T-helper 2 cell treated with Interferon-gamma antibody and Interleukin-4, amounts not matched to agents 5 μg/mL and 100 μg/mL, for 36 hours (primary cell): ENCODE measurements at regions not wholly inside any gene's neighbourhood (a gene's known extent, or its start where the extent isn't known, plus 50 kb on each side); places are given as distances from the start of the nearest gene placed in this dataset.

ENCODE experiments used
- DNase-seq: peaks from one replicate; pipeline ENCODE4 v3.0.0; 2021; ENCODE audit warnings: low spot score
- H3K27ac Mint-ChIP-seq: one replicate; pipeline ENCODE4 v1.8.0; 2021; ENCODE audit warnings: mild to moderate bottlenecking, mixed read lengths
- H3K27me3 Mint-ChIP-seq: one replicate; pipeline ENCODE4 v1.8.0; 2021; ENCODE audit warnings: low read depth, mixed read lengths
- H3K36me3 Mint-ChIP-seq: one replicate; pipeline ENCODE4 v1.8.0; 2021; ENCODE audit warnings: low read depth, mixed read lengths
- H3K4me1 Mint-ChIP-seq: one replicate; pipeline ENCODE4 v1.8.0; 2021; ENCODE audit warnings: low read depth, mixed read lengths
- H3K4me3 Mint-ChIP-seq: one replicate; pipeline ENCODE4 v1.8.0; 2022; ENCODE audit warnings: mild to moderate bottlenecking, moderate library complexity, mixed read lengths
- H3K9me3 Mint-ChIP-seq: one replicate; pipeline ENCODE4 v1.8.0; 2021; ENCODE audit warnings: mixed read lengths

DNA sequence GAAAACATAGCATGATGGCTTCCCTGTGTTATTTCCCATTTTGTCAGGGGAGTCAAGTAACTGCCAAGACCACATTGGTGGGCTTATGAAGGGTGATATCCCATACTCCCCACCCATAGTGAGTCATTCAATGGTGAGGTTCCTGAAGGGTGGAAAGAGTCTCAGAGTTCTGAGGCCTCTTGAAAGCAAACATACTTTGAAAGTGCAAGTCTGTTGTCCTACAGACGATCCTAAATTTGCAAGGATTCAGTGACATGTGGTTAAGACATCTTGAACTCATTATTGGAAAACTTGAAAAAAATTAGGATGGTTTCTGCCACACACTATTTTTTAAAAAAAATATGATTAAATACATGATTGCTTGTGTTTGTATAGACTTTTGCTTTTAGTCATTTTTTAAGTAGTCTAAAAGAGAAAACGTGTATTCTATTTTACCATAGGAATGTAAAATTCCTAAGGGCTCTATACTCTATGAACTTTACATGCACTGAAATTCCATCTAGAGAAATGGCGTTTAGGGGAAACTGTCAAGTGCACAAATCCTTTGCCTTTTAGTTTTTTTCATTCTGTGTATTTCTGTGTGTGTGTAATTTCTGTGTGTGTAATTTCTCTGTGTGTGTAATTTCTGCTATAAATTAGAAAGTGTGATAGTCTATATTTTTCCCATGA lies 225.5 kb upstream of the ADAMTS5 start:
- Mint-ChIP-seq H3K36me3 (no peaks in the 10 kb centered on the region), H3K4me3 (no peak overlapping the region), H3K9me3 (peaks cover 32% of the 10 kb centered on the region), H3K27ac (no peak overlapping the region), H3K4me1 (no peaks in the 10 kb centered on the region), H3K27me3 (no peaks in the 10 kb centered on the region)
- no peak for DNase-seq

DNA sequence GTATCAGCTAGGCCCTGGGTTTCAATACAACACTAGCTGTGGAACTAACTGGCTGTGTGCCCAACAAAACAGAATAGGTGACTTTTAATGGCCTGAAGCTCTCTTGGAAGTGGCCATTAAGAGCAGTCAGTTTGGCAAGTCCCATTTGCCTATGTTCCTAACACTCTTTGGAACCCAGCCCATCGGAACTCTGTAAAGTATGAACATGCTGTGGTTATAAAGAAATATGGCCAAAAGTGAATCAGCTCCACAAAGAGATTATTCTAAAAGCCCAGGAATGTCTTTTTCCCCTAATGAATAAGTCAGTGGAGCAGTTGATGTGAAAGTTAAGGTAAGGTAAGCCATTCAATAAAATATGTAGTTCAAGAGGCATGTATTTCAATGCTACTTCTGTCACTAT lies 223.7 kb upstream of the ADAMTS5 start:
- no peaks in the 10 kb centered on the region for H3K36me3 Mint-ChIP-seq
- no peak overlapping the region for H3K27ac Mint-ChIP-seq
- H3K27me3 Mint-ChIP-seq, result no peaks in the 10 kb centered on the region
- no peak for DNase-seq
- H3K4me1 Mint-ChIP-seq, result no peaks in the 10 kb centered on the region
- H3K4me3 Mint-ChIP-seq, result no peak overlapping the region
- H3K9me3 Mint-ChIP-seq, result peaks cover 33% of the 10 kb centered on the region

DNA sequence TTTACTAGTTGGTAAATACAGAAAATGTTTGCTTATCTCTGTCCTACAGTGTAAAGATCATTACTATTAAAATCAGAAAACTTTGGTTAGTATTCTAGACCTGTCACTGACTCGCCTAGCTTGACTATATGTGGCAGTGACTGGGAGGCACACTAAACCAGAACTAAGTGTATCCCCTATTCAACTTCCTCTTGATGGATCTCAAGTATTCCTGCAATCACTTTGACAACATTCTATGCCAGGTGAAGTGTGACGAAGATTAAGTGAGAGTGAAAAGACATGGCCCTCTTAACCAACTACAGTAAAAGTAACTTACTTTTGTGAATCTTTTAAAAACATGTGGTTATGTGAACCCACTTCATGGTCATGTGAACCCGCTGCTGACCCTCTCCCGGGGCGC lies 223.0 kb upstream of the ADAMTS5 start:
- no peak overlapping the region for H3K4me3 Mint-ChIP-seq
- H3K27me3 Mint-ChIP-seq, result no peaks in the 10 kb centered on the region
- no peaks in the 10 kb centered on the region for H3K36me3 Mint-ChIP-seq
- H3K9me3 Mint-ChIP-seq, result peaks cover 28% of the 10 kb centered on the region
- H3K27ac Mint-ChIP-seq, result no peak overlapping the region
- no peak for DNase-seq
- H3K4me1 Mint-ChIP-seq, result no peaks in the 10 kb centered on the region

DNA sequence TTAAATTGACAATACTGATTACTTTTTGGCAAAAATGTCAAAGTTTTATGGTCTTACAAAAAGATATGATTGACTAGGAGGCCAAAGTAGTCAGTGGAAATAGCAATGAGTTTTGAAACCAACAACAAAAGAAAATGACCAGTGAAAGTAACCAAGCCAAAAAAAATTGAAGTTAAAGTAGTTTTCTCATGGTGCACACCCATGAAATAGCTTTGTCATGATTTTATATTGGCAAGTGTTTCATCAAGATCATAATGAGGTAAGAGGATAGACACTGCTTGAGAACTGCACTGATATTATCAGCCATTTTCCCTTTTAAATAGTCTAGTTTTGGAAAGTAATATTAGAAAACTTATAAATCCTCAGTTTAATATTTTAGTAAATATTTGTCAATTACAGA lies 206.2 kb upstream of the ADAMTS5 start:
- Mint-ChIP-seq H3K27me3 (no peaks in the 10 kb centered on the region), H3K4me1 (no peaks in the 10 kb centered on the region), H3K4me3 (no peak overlapping the region), H3K27ac (no peak overlapping the region), H3K9me3 (peaks cover 17% of the 10 kb centered on the region), H3K36me3 (no peaks in the 10 kb centered on the region)
- no peak for DNase-seq

DNA sequence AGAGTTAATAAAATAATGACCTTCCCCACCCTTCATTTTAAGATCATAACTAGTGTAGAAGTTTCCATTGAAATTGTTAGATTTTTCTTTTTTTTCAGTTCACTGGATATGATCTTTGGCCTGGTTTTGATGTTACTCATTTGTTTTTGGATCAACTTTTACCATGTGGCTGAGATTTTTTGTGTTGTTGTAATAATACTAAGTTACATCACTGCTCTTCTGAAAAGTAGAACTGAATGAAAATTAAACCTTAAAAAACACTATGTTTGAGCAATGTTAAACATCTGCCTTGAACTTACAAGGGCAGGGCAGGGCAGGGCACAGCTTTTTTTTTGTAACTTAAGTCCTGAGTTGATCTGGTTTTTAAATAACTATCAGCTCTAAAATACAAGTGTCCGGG lies 204.8 kb upstream of the ADAMTS5 start:
- Mint-ChIP-seq H3K9me3 (peaks cover 14% of the 10 kb centered on the region), H3K36me3 (no peaks in the 10 kb centered on the region), H3K27me3 (no peaks in the 10 kb centered on the region), H3K27ac (no peak overlapping the region), H3K4me1 (no peaks in the 10 kb centered on the region), H3K4me3 (no peak overlapping the region)
- DNase-seq, result no peak

DNA sequence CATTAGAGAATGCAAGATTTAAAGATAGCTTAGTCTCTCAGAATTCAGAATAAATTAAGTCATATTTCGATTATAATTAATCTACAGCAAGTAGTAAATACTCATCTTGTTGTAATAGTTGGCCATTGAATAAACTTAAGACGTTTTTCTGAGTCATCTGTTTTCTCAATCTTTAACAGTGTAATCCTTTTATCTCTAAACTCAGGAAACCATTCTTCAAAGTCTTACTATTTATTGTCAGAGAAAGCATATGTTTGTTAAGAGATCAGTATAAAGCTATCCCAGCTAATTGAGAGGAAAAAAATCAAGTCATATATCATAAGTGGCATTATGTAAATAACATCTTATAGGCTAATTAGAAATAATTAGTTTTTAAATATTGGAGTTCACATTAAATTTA lies 201.2 kb upstream of the ADAMTS5 start:
- Mint-ChIP-seq H3K27ac (no peak overlapping the region), H3K9me3 (peaks cover 21% of the 10 kb centered on the region), H3K36me3 (no peaks in the 10 kb centered on the region), H3K27me3 (no peaks in the 10 kb centered on the region), H3K4me3 (no peak overlapping the region), H3K4me1 (no peaks in the 10 kb centered on the region)
- DNase-seq, result no peak

DNA sequence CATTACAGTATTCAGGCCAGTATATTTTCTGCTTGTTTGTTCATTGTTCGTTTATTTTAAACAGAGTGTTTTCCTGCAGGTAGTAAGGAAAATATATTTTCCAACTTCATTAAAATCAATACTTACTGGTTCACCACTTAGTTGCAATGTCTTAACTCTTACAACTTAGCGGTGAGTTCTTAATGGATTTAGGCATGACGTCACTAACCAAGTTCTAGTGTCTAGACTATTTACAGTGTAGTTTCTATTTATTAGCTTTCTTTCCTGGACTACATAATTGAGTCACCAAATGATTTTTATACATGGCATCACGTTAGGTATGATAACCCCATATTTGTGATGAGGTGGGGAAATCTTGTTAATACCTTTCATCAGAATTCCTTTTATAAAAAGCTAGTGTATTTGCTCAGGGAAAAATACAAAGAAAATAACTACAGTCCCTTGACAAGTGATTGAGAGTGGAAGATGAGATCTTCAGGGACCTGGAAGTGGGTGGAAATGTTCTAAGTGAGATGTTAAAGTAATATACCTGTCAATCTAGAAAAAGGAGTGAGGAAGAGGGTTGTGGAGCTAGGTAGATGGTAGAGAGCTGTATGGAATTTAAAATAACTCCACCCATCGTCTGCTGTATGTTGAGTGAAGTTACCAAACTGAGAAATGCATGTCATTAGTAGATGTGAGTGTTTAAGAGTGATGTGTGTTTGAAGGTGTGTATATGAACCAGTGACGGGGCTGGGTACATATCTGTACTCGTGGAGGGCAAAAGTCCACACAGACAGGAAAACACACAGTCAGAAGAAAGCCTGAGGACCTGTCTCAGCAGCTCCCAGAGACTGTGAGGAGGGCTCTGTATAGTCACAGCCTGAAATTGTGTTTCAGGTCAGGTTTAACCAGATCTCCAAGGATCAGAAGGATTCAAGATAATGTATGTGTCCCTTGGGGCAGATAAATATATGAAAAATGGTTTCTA lies 197.6 kb upstream of the ADAMTS5 start:
- Mint-ChIP-seq H3K9me3 (peaks cover 12% of the 10 kb centered on the region), H3K27ac (no peak overlapping the region), H3K27me3 (no peaks in the 10 kb centered on the region)

DNA sequence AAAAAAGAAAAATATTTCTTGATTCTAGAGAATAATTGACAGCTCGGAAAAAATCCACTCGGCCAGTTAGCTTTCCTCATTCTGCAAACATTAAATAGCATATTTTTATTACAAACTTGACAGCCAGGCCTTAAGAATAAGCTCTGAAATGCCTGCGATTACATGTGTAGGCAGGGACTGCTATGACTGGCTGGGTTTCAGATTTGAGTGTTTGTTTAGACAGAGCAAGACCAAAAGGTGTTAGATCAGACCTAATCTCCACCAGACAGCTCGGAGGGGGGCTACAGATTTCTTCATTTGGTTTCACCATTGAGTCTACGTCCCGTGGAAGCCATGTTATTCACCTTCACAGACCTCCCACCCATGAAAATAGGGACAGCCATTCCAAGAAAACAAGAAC lies 192.1 kb upstream of the ADAMTS5 start:
- no peaks in the 10 kb centered on the region for H3K27me3 Mint-ChIP-seq
- no peak overlapping the region for H3K4me3 Mint-ChIP-seq
- H3K4me1 Mint-ChIP-seq, result no peaks in the 10 kb centered on the region
- H3K36me3 Mint-ChIP-seq, result no peaks in the 10 kb centered on the region
- H3K9me3 Mint-ChIP-seq, result peaks cover 23% of the 10 kb centered on the region
- H3K27ac Mint-ChIP-seq, result no peak overlapping the region
- DNase-seq, result no peak

More for the DNA sequence above, 197.6 kb upstream of the ADAMTS5 start:
- no peak for DNase-seq
- no peaks in the 10 kb centered on the region for H3K4me1 Mint-ChIP-seq
- no peak overlapping the region for H3K4me3 Mint-ChIP-seq
- H3K36me3 Mint-ChIP-seq, result no peaks in the 10 kb centered on the region

DNA sequence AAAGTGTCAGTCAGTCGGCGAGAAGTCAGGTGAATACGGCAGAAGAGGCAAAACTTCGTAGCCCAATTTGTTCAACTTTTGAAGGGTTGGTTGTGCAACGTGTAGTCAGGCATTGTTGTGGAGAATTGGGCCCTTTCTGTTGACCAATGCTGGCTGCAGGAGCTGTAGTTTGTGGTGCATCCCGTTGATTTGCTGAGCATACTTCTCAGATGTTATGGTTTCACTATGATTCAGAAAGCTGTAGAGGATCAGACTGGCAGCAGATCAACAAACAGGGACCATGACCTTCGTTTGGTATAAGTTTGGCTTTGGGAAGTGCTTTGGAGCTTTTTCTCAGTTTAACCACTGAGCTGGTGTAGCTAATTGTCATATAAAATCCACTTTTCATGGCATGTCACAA lies 190.2 kb upstream of the ADAMTS5 start:
- Mint-ChIP-seq H3K27me3 (no peaks in the 10 kb centered on the region), H3K27ac (no peak overlapping the region), H3K4me1 (no peaks in the 10 kb centered on the region), H3K4me3 (no peak overlapping the region), H3K36me3 (no peaks in the 10 kb centered on the region), H3K9me3 (peaks cover 36% of the 10 kb centered on the region)
- no peak for DNase-seq

DNA sequence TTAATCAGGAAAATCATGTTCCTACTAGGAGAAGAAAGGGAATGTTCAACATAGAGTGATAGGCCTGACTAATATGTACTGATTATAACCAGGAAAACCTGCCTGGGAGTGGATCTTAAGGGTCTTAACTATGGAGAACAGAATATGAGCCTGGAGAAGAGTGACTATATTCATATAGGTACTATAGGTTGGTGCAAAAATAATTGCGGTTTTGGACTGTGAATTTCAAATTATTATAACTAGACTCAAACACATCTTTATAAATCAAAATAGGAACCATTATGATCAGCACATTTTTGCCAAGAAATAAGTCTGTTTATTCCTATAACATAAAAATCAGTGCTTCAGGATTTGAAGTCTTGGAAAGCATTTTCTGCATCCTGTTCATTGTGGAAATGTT lies 189.8 kb upstream of the ADAMTS5 start:
- Mint-ChIP-seq H3K27me3 (no peaks in the 10 kb centered on the region), H3K4me1 (no peaks in the 10 kb centered on the region), H3K36me3 (no peaks in the 10 kb centered on the region), H3K4me3 (no peak overlapping the region), H3K27ac (no peak overlapping the region), H3K9me3 (peaks cover 36% of the 10 kb centered on the region)
- no peak for DNase-seq

DNA sequence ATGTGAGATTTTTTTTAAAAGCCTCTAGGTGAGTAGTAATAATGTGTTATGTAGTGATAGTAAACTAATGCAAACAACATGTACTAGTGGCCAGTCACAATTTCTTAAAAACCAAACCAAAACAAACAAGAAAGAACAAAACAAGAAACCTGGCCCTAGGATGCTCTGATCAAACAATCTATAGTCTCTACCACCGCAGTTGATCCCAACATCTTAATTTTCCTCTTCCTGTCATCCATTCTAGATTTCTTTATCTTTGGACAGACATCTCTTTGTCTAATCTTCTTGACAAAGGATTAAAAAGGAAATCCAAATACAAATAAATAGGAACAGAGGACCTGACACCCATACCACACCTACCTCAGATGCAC lies 188.2 kb upstream of the ADAMTS5 start:
- no peaks in the 10 kb centered on the region for H3K27me3 Mint-ChIP-seq
- H3K36me3 Mint-ChIP-seq, result no peaks in the 10 kb centered on the region
- DNase-seq, result no peak
- H3K9me3 Mint-ChIP-seq, result peaks cover 40% of the 10 kb centered on the region
- no peak overlapping the region for H3K4me3 Mint-ChIP-seq
- H3K4me1 Mint-ChIP-seq, result no peaks in the 10 kb centered on the region
- no peak overlapping the region for H3K27ac Mint-ChIP-seq

DNA sequence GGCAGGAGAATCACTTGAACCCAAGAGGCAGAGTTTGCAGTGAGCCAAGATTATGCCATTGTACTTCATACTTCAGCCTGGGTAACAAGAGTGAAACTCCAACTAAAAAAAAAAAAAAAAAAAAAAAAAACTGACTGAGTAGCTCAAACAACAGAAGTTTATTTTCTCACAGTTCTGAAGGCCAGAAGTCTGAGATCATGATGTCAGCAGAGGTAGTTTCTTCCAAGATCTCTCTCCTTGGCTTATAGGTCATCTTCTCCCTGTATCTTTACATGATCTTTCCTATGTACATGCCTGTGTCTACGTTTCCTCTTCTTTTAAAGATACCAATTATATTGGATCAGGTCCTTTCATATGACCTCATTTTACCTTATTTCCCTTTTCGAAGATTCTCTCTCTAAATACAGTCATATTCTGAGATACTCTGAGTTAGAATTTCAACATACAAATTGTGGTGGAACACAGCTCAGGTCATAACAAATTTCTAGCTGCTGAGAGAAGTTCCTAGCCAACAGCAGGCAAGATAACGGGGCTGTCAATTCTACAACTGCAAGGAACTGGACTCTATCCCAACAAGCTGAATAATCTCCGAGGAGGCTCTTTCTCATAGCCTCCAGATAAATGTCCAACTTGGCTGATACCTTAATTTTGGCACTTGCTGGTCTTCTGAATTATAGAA lies 187.7 kb upstream of the ADAMTS5 start:
- Mint-ChIP-seq H3K4me3 (no peak overlapping the region), H3K27ac (no peak overlapping the region), H3K4me1 (no peaks in the 10 kb centered on the region), H3K36me3 (no peaks in the 10 kb centered on the region), H3K9me3 (peaks cover 43% of the 10 kb centered on the region), H3K27me3 (no peaks in the 10 kb centered on the region)
- DNase-seq, result no peak

DNA sequence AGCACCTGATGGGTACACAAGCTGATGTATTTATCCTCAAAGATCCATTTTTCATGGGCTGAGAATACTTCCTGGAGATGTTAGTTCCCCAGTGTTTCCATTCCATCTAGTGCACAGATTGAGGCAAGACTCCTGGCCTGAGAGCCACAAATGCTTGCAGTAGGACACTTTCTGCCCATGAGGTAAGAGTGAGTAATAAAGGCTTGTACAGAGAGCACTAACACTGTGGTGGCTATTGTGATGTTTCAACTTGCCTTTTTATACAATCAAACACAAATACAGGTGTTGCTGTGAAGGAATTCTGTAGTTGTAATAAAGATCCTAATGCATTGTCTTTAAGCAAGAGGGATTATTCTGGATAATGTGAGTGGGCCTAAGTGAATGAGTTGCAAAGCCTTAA lies 186.1 kb upstream of the ADAMTS5 start:
- no peaks in the 10 kb centered on the region for H3K4me1 Mint-ChIP-seq
- no peak overlapping the region for H3K27ac Mint-ChIP-seq
- no peaks in the 10 kb centered on the region for H3K36me3 Mint-ChIP-seq
- H3K4me3 Mint-ChIP-seq, result no peak overlapping the region
- H3K27me3 Mint-ChIP-seq, result no peaks in the 10 kb centered on the region
- H3K9me3 Mint-ChIP-seq, result peaks cover 47% of the 10 kb centered on the region
- DNase-seq, result no peak

DNA sequence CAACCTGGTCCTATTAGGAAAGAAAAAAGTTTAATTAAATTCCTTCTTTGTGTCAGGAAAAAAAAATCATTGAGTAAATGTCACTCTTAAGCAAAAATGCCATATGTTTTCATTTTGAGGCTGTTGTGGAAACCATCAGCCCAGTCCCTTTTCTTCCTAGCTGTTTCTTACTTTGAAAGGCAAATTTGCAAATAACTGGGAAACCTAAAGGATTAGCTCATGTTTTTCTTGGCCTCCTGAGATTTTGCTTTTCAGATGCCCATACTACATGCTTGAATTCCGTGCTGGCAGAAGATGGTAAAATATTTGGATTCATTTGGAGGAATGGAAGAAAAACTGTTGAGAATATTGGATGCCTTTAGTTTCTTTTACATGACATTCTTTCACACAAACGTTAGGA lies 182.1 kb upstream of the ADAMTS5 start:
- Mint-ChIP-seq H3K27me3 (no peaks in the 10 kb centered on the region), H3K4me3 (no peak overlapping the region), H3K36me3 (no peaks in the 10 kb centered on the region), H3K9me3 (peaks cover 32% of the 10 kb centered on the region), H3K4me1 (no peaks in the 10 kb centered on the region), H3K27ac (no peak overlapping the region)
- no peak for DNase-seq
